Left ventricle myocardium inferior (tissue), 1 donor: ENCODE measurements at regions not wholly inside any gene's neighbourhood (a gene's known extent, or its start where the extent isn't known, plus 50 kb on each side); places are given as distances from the start of the nearest gene placed in this dataset.
"Not testable (repeated sequence)": the region's sequence is repeated elsewhere in the genome, so short reads cannot be mapped to it uniquely, and the experiment has no call there.

Experiments used
- DNase-seq: peaks from one replicate; pipeline ENCODE4 v3.0.0-alpha.2; 2020
- H3K27ac ChIP-seq: fragments of 200-600 bp; replicated peaks from 2 replicates; pipeline ENCODE4 v1.8.0; 2021
- H3K27me3 ChIP-seq: fragments of 200-600 bp; 2 replicates; pipeline ENCODE4 v1.8.0; 2021; ENCODE audit warnings: low read depth
- H3K36me3 ChIP-seq: fragments of 200-600 bp; 2 replicates; pipeline ENCODE4 v1.8.0; 2021
- H3K4me1 ChIP-seq: fragments of 200-600 bp; 2 replicates; pipeline ENCODE4 v1.8.0; 2021
- H3K4me3 ChIP-seq: fragments of 200-600 bp; 2 replicates; pipeline ENCODE4 v1.8.0; 2021; ENCODE audit warnings: mild to moderate bottlenecking, moderate library complexity
- H3K9me3 ChIP-seq: fragments of 200-600 bp; replicated peaks from 2 replicates; pipeline ENCODE4 v1.8.0; 2021
- CTCF ChIP-seq: fragments of 200-600 bp; IDR thresholded peaks from 2 replicates; pipeline ENCODE4 v1.8.0; 2021; ENCODE audit warnings: antibody characterized with exemption, mild to moderate bottlenecking, borderline replicate concordance
- intact Hi-C: fragments of 100-400 bp; cut with micrococcal nuclease; formaldehyde crosslinking; loops from one replicate; pipeline ENCODE4 v1.11.0; 2022
- donor health status: DM: no; HTN: yes; CAD: no; lungs with severe emphysema.

- Histone ChIP-seq H3K27ac (no peak overlapping the region), H3K4me3 (no peak overlapping the region), H3K27me3 (peaks cover 70% of the 10 kb centered on the region), H3K9me3 (peaks cover 6% of the 10 kb centered on the region), H3K4me1 (no peaks in the 10 kb centered on the region), H3K36me3 (no peaks in the 10 kb centered on the region)
- intact Hi-C loops = no loop called here
- no peak for TF ChIP-seq CTCF
- DNase-seq = no peak
These were observed 76.6 kb downstream of the YTHDF1 start for GRCh38 chr20:63139356-63139755.

- intact Hi-C loops = no loop called here
- peaks cover 70% of the 10 kb centered on the region for H3K27me3 ChIP-seq
- H3K36me3 ChIP-seq = no peaks in the 10 kb centered on the region
- no peaks in the 10 kb centered on the region for H3K4me1 ChIP-seq
- no peak for DNase-seq
- no peak overlapping the region for H3K4me3 ChIP-seq
- no peak overlapping the region for H3K27ac ChIP-seq
- peaks cover 6% of the 10 kb centered on the region for H3K9me3 ChIP-seq
- no peak for TF ChIP-seq CTCF
These were observed 77.0 kb downstream of the YTHDF1 start for GRCh38 chr20:63138855-63139341.

- intact Hi-C loops = no loop called here
- Histone ChIP-seq H3K36me3 (no peaks in the 10 kb centered on the region), H3K9me3 (peaks cover 3% of the 10 kb centered on the region), H3K4me1 (no peaks in the 10 kb centered on the region), H3K4me3 (no peak overlapping the region), H3K27ac (no peak overlapping the region), H3K27me3 (peaks cover 70% of the 10 kb centered on the region)
- no peak for DNase-seq
- TF ChIP-seq CTCF = no peak
These were observed 78.0 kb downstream of the YTHDF1 start for GRCh38 chr20:63137851-63138415.

- no peak for TF ChIP-seq CTCF
- Histone ChIP-seq H3K27me3 (peaks cover 70% of the 10 kb centered on the region), H3K9me3 (no peaks in the 10 kb centered on the region), H3K27ac (no peak overlapping the region), H3K4me3 (no peak overlapping the region), H3K4me1 (no peaks in the 10 kb centered on the region), H3K36me3 (no peaks in the 10 kb centered on the region)
- intact Hi-C loops = no loop called here
- DNase-seq = no peak
These were observed 79.6 kb downstream of the YTHDF1 start for GRCh38 chr20:63136296-63136695.

- TF ChIP-seq CTCF = no peak
- intact Hi-C loops = no loop called here
- Histone ChIP-seq H3K27me3 (peaks cover 70% of the 10 kb centered on the region), H3K4me3 (no peak overlapping the region), H3K27ac (no peak overlapping the region), H3K9me3 (no peaks in the 10 kb centered on the region), H3K4me1 (no peaks in the 10 kb centered on the region), H3K36me3 (no peaks in the 10 kb centered on the region)
- no peak for DNase-seq
These were observed 80.5 kb downstream of the YTHDF1 start for GRCh38 chr20:63135411-63135810.

GRCh38 chr20:63134711-63135361 lies 81.1 kb downstream of the YTHDF1 start:
- intact Hi-C loops, H3K27ac ChIP-seq, H3K9me3 ChIP-seq, DNase-seq, H3K4me1 ChIP-seq, H3K4me3 ChIP-seq, H3K36me3 ChIP-seq: not testable (repeated sequence)
- H3K27me3 ChIP-seq = peaks cover 72% of the 10 kb centered on the region
